ENCODE measurements at regions not wholly inside any gene's neighbourhood (a gene's known extent, or its start where the extent isn't known, plus 50 kb on each side); places are given as distances from the start of the nearest gene placed in this dataset.

GRCh38 chr2:71276311-71277146 is 49.6 kb upstream of the PAIP2B start (continued):
- TF ChIP-seq HMGXB3 (CRISPR knock-in tag; IDR thresholded peaks at IDR 0.05; ENCODE audit: borderline replicate concordance) = no peak
- no peak for TF ChIP-seq SKI (IDR thresholded peaks at IDR 0.05; ENCODE audit: partially characterized antibody)
- TF ChIP-seq PHF20 (CRISPR knock-in tag; IDR thresholded peaks at IDR 0.05) = no peak
- TF ChIP-seq, protein P1, sequence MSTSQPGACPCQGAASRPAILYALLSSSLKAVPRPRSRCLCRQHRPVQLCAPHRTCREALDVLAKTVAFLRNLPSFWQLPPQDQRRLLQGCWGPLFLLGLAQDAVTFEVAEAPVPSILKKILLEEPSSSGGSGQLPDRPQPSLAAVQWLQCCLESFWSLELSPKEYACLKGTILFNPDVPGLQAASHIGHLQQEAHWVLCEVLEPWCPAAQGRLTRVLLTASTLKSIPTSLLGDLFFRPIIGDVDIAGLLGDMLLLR (CRISPR knock-in tag; IDR thresholded peaks at IDR 0.05) = peak; percentile 96
- 0 out of 2 replicates have a peak, but pooled peaks have one; percentile 33 for TF ChIP-seq ZNF335 (CRISPR knock-in tag; IDR thresholded peaks at IDR 0.05)
- TF ChIP-seq ZBTB42 (CRISPR knock-in tag; IDR thresholded peaks at IDR 0.05) = 0 out of 2 replicates have a peak, but pooled peaks have one; percentile 77
- no peak for TF ChIP-seq ELF1 (CRISPR knock-in tag; IDR thresholded peaks at IDR 0.05)
- no peak for TF ChIP-seq ZNF512B (CRISPR knock-in tag; IDR thresholded peaks at IDR 0.05; ENCODE audit: borderline replicate concordance)
- no peak for TF ChIP-seq CBX2 (IDR thresholded peaks at IDR 0.05; ENCODE audit: low read depth, low read length)
- TF ChIP-seq CBX2 (CRISPR knock-in tag; IDR thresholded peaks at IDR 0.05; ENCODE audit: low read depth) = peak; percentile 46; the same call in 1 of the 2 replicates
- peak; percentile 84 for TF ChIP-seq ERF (CRISPR knock-in tag; IDR thresholded peaks at IDR 0.05)
- TF ChIP-seq GFI1 (CRISPR knock-in tag; IDR thresholded peaks at IDR 0.05; ENCODE audit: borderline replicate concordance) = peak; percentile 60
- no peak for TF ChIP-seq SNAI1 (CRISPR knock-in tag; IDR thresholded peaks at IDR 0.05; ENCODE audit: borderline replicate concordance)
- 0 out of 2 replicates have a peak, but pooled peaks have one; percentile 35 for TF ChIP-seq KMT2B (CRISPR knock-in tag; IDR thresholded peaks at IDR 0.05)
- no peak for TF ChIP-seq FOXP1 (IDR thresholded peaks at IDR 0.05)
- no peak for TF ChIP-seq FOXP1 (CRISPR knock-in tag; IDR thresholded peaks at IDR 0.05)
- TF ChIP-seq IKZF5 (CRISPR knock-in tag; IDR thresholded peaks at IDR 0.05) = peak; percentile 50; the same call in 1 of the 2 replicates
- no peak; the same call in 1 of the 2 replicates for TF ChIP-seq NAIF1 (CRISPR knock-in tag; IDR thresholded peaks at IDR 0.05; ENCODE audit: borderline replicate concordance)
- peak; percentile 37; the same call in 1 of the 2 replicates for TF ChIP-seq CENPBD1 (CRISPR knock-in tag; IDR thresholded peaks at IDR 0.05; ENCODE audit: borderline replicate concordance, low read depth)
- no peak for TF ChIP-seq ZFP1 (CRISPR knock-in tag; IDR thresholded peaks at IDR 0.05)
- no peak for TF ChIP-seq ZSCAN12 (CRISPR knock-in tag; IDR thresholded peaks at IDR 0.05)

Measured in HepG2 (cell line).